Urinary bladder (tissue), 3 donors: ENCODE measurements at regions not wholly inside any gene's neighbourhood (a gene's known extent, or its start where the extent isn't known, plus 50 kb on each side); places are given as distances from the start of the nearest gene placed in this dataset.

Experiments used
- DNase-seq: peaks from one replicate; pipeline ENCODE4 v3.0.0-alpha.2; 2015; ENCODE audit errors: extremely low spot score
- H3K27ac ChIP-seq: one replicate; pipeline ENCODE4 v1.5.1; 2013; ENCODE audit warnings: low read depth, mild to moderate bottlenecking, moderate library complexity
- H3K36me3 ChIP-seq: one replicate; pipeline ENCODE4 v1.6.1; 2013; ENCODE audit warnings: mild to moderate bottlenecking, moderate library complexity; ENCODE audit not compliant: insufficient read depth
- H3K4me1 ChIP-seq: one replicate; pipeline ENCODE4 v1.6.1; 2013; ENCODE audit warnings: mild to moderate bottlenecking, moderate library complexity; ENCODE audit not compliant: insufficient read depth
- H3K4me3 ChIP-seq: one replicate; pipeline ENCODE4 v1.5.1; 2013; ENCODE audit warnings: low read depth, low read length
- WGBS: extraction: QIAGEN DNeasy Blood & Tissue Kit; methylation state at CpG from one replicate; pipeline ENCODE4 v1.1.7; 2013; 5-methylcytosine and 5-hydroxymethylcytosine counted together
- donor health status: healthy with polysubstance abuse.
- donor health status: healthy.

DNA sequence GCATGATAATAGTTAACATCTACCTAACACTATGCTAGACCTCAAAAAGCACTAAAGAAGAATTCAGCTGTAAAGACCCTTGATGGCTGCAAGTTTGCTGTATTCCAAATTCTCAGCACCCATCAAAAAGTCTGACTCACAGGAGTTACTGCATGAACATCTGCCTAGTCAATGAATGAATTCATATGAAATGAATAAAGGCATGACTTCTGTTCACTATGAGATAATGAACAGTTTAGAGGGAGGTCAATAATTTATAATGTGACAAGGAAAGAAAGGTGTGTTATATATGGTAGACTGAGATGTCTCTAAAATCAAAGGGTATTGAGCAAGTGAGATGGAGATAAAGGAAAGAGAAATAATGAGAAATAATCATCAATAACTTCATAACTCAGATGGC lies 508.2 kb upstream of the TGFBR2 start:
- H3K36me3 ChIP-seq = no peaks in the 10 kb centered on the region
- no peak for DNase-seq
- H3K27ac ChIP-seq = no peak overlapping the region
- no peaks in the 10 kb centered on the region for H3K4me1 ChIP-seq
- H3K4me3 ChIP-seq = no peak overlapping the region

DNA sequence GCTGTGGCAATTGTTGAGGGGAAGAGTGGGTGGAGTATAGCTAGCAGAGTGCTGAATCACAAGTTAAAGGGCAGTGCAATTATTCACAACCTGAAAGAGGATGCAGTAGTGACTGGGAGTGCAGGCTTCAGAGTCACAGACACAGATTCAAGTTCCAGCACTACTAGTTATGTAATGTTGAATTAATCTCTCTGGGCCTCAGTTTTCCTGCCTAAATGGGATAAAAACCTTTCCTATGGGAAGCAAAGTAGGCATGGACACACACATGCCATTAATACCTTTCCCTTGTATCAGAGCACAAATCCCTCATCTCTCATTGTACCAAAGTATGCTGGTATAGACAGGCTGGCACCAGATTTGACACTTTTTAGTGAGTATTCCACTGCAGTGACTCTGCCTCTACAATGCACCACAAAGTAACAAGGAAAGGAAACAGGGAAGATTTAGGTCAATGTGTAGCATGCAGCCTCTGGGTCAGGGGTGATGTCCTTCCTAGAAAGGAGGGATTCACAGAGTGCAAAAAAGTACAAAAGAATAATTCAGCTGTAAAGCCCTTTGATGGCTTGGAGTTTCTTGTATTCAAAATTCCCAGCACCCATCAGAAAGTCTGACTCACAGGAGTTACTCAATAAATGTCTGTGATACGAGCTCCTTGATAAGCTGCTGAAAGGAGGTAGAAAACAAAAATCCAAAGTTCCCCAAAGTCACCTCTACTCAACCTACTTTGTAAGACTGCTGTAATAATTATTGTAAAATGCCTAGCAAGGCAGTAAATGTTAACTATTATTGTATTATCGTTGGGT lies 507.5 kb upstream of the TGFBR2 start:
- H3K4me3 ChIP-seq = no peak overlapping the region

DNA sequence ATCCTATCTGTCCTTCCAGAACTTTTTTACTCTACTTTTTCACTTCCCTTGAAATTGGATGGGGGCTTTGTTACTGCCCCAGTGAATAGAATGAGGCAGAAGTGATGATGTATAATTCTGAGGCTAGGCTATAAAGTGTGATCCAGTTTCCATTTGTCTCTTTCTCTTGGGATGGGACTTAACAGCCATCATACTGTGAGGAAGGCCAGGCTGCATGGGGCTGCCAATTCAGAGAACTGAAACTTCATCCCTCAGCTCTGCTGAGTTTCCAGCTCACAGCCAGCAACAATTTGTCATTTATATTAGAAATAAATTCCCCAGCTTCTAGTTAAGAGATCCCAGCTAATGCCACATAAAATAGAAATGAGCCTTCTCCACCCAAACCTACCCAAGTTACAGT lies 504.0 kb upstream of the TGFBR2 start:
- DNase-seq = no peak
- no peak overlapping the region for H3K4me3 ChIP-seq
- no peaks in the 10 kb centered on the region for H3K36me3 ChIP-seq
- no peaks in the 10 kb centered on the region for H3K4me1 ChIP-seq
- H3K27ac ChIP-seq = no peak overlapping the region

More for the DNA sequence above, 507.5 kb upstream of the TGFBR2 start:
- Histone ChIP-seq H3K36me3 (no peaks in the 10 kb centered on the region), H3K27ac (no peak overlapping the region), H3K4me1 (no peaks in the 10 kb centered on the region)
- no peak for DNase-seq
- WGBS = 52% methylated on average over 2 of the region's 2 CpGs

DNA sequence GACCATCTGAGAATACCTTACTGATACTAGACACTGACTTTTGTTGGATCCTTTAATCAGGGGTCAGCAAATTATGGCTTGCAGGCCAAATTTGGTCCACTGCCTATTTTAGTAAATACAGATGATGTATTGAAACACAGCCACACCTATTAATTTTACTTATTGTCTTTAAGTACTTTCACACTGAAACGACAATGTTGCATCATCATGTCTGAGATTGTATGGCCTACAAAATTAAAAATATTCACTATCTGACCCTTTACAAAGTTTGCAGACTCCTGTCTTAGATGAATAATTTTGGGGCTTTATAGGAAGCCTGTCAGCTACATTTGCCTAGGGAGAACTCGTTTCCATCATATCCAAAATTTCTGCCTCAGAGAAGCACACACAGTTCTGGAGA lies 503.2 kb upstream of the TGFBR2 start:
- H3K4me1 ChIP-seq = no peaks in the 10 kb centered on the region
- no peak overlapping the region for H3K4me3 ChIP-seq
- no peak overlapping the region for H3K27ac ChIP-seq
- 62% methylated on average over 2 of the region's 2 CpGs for WGBS
- no peak for DNase-seq
- no peaks in the 10 kb centered on the region for H3K36me3 ChIP-seq

DNA sequence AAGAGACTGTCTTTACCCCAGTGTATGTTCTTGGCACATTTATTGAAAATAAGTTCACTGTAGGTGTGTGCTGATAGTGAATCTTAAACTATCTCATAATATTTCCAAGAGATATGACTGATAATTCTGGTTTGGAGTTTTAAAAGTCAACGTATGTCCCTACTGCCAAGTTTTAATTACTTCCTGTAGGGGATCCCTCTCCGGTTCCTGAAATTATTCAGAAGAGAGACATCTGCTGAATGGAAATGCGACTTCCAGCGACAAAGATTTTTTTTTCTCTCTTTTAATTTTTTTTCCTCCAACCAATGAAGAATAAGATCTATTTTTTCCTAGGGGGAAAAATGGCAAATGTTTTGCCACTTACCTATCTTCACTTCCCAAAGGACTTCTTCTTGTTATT lies 498.9 kb upstream of the TGFBR2 start:
- DNase-seq = no peak
- no peak overlapping the region for H3K4me3 ChIP-seq
- WGBS = 48% methylated on average over 4 of the region's 4 CpGs

DNA sequence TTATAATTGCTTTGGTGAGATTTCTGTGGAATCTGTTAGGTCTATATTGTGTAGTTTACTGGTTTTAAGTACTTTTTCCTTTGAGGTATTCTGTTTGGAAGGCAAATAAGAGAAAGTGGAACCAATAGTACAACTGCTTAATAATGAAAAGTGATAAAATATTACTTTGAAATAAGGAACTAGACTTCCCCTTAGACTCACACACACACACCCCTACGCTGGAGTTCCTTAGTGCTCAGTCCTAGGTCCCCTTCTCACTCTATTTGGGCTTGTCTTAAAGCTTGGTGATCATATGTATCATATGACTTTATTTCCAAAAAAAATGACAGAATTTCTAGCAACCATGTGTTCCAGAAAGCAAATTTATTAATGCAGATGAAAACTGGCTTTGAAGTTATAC lies 494.0 kb upstream of the TGFBR2 start:
- no peaks in the 10 kb centered on the region for H3K4me1 ChIP-seq
- H3K4me3 ChIP-seq = no peak overlapping the region
- 76% methylated on average over 1 of the region's 1 CpG for WGBS
- no peak for DNase-seq
- H3K27ac ChIP-seq = no peak overlapping the region
- peaks cover 1% of the 10 kb centered on the region for H3K36me3 ChIP-seq

More for the DNA sequence above, 498.9 kb upstream of the TGFBR2 start:
- Histone ChIP-seq H3K36me3 (peaks cover 1% of the 10 kb centered on the region), H3K27ac (no peak overlapping the region), H3K4me1 (no peaks in the 10 kb centered on the region)

DNA sequence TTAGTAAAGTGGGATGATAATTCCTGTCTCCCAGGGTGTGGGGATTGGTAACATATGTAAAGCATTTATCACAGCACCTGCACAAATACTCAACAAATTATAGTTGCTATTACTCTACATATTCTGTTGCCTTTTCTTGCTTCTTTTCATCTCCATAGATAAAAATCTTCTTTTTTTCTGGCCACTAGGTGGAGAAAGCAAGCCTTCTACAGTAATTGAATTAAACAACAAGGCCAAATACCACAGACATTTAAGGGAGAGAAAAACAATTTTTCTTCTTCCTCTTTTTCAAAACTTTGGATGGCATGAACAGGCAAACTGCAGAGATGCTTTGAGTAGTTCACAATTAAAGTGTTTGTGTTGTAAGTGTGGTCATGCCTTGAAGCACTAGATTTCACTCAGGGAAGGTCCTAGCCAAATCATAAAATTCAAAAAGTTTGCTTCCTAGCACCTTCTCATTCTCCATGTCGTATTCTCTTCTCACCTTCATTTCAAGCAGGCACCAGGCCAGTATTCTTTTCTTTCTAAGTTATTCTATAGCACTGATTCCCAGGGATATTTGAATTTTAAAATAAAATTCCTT lies 493.4 kb upstream of the TGFBR2 start:
- peaks cover 1% of the 10 kb centered on the region for H3K36me3 ChIP-seq
- H3K4me3 ChIP-seq = no peak overlapping the region
- H3K4me1 ChIP-seq = no peaks in the 10 kb centered on the region
- no peak for DNase-seq
- WGBS = 23% methylated on average over 1 of the region's 1 CpG
- no peak overlapping the region for H3K27ac ChIP-seq

DNA sequence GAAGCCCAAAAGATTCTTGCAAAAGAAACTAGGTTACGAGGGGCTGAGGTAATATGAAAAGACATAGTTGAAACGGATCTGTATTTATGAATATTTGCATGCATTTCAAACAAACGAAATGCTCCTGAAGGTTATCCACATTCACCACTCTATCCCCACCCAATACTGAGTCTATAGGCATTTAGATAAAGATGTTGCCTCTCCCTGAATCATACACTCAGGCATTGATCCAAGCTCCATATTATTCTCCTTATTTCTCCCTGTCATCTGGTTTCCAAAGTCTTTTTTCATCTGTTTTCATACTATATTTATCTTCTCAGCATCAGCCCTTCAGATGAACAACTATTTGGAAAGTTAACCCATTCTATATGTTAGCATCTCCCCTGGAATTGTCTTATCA lies 492.5 kb upstream of the TGFBR2 start:
- Histone ChIP-seq H3K4me1 (no peaks in the 10 kb centered on the region), H3K36me3 (peaks cover 1% of the 10 kb centered on the region), H3K4me3 (no peak overlapping the region), H3K27ac (no peak overlapping the region)
- 90% methylated on average over 3 of the region's 3 CpGs for WGBS
- no peak for DNase-seq

DNA sequence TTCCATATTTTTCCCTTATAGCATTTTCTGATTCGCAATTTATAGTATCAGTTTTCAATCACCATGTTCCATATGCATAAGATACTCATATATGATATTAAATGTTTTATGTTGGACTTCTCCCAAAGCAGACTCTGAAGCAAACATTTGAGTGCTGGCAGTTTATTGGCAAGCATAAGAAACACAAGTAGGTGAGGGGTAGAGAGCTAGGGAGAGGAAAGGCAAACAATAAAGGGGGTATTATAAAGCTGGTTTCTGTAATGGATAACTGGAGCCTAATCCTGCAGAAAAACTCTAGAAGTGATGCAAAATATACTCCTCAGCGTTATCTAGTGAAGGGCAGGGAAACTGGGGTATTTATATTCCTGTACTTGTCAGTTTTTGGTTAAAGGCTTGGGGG lies 491.5 kb upstream of the TGFBR2 start:
- DNase-seq = no peak
- Histone ChIP-seq H3K27ac (no peak overlapping the region), H3K36me3 (no peaks in the 10 kb centered on the region), H3K4me3 (no peak overlapping the region), H3K4me1 (no peaks in the 10 kb centered on the region)
- WGBS = 78% methylated on average over 2 of the region's 2 CpGs

DNA sequence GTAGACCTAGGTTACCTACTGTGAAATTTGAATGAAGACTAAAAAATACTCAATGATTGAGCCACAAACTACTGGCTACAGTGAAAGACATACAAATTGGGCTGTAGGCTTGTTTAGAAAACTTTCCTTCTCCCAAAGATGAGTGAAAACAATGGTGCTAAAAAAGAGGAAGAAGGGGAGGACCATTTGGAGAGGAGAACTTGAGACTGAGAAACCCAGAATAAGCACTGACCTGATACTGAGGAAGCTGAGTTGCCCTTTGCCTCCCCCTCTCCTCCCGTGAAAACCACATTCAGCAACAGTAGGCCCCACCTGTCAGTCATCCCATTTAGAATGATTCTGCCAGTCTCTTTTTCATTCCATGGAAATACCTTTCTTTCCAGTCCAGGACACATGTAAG lies 484.0 kb upstream of the TGFBR2 start:
- no peaks in the 10 kb centered on the region for H3K36me3 ChIP-seq
- H3K4me1 ChIP-seq = no peaks in the 10 kb centered on the region
- DNase-seq = no peak
- H3K4me3 ChIP-seq = no peak overlapping the region
- WGBS = 72% methylated on average over 1 of the region's 1 CpG
- H3K27ac ChIP-seq = no peak overlapping the region

DNA sequence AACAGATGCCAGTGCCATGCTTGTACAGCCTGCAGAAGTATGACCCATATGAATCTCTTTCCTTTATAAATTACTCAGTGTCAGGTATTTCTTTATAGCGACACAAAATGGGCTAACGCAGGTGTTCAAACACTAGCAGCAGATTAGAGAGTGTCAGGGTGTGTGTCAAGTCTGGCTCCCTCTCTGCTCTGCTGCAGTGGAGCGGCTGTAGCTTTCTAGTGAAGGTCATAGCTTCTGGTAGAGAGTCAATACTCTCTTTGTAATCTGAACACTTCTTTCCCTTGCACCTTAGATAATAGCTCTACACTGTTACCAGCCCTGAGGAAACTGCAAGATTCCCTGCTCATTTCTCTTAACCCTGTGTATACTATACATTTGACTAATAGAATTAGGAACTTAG lies 483.2 kb upstream of the TGFBR2 start:
- Histone ChIP-seq H3K36me3 (no peaks in the 10 kb centered on the region), H3K27ac (no peak overlapping the region), H3K4me3 (no peak overlapping the region), H3K4me1 (no peaks in the 10 kb centered on the region)
- no peak for DNase-seq
- 98% methylated on average over 3 of the region's 3 CpGs for WGBS

DNA sequence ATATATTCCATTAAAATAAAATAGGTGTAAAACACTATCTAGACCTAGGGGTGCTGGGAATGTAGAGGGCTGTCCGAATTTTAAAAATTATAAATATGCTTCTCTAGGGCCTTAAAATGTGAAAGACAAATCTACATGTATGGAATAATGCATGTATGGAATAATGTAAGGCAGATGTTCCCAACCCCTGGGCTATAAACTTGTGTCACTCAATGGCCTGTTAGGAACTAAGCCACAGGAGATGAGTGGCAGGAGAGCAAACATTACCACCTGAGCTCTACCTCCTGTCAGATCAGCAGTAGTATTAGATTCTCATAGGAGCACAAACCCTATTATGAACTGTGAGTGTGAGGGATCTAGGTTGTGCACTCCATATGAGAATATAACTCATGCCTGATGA lies 482.6 kb upstream of the TGFBR2 start:
- Histone ChIP-seq H3K36me3 (no peaks in the 10 kb centered on the region), H3K27ac (no peak overlapping the region), H3K4me3 (no peak overlapping the region), H3K4me1 (no peaks in the 10 kb centered on the region)
- DNase-seq = no peak
- 97% methylated on average over 1 of the region's 1 CpG for WGBS

DNA sequence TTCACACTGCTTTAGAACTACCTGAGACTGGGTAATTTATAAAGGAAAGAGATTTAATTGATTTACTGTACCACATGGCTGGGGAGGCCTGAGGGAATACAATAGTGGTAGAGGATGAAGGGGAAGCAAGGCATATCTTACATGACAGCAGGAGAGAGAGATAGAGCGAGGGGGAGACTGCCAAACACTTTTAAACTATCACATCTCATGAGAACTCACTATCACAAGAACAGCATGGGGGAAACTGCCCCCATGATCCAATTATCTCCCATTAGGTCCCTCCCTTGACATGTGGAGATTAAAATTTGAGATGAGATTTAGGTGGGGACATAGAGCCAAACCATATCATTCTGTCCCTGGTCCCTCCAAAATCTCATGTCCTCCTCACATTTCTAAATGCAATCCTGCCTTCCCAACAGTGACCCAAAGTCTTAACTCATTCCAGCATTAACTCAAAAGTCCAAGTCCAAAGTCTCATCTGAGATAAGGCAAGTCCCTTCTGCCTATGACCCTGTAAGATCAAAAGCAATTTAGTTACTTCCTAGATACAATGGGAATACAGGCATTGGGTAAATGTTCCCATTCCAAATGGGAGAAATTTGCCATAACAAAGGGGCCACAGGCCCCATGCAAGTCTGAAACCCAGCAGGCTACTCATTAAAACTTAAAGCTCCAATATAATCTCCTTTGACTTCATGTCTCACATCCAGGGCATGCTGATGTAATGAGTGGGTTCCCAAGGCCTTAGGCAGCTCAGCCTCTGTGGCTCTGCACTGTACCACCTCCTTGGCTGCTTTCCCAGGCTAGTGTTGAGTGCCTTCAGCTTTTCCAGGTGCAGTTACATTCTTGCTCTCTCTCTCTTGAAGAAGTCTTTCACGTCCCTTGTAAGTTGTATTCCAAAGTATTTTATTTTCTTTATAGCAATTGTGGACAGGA lies 481.7 kb upstream of the TGFBR2 start:
- H3K36me3 ChIP-seq = no peaks in the 10 kb centered on the region
- no peaks in the 10 kb centered on the region for H3K4me1 ChIP-seq
- H3K27ac ChIP-seq = no peak overlapping the region
- DNase-seq = no peak
- 70% methylated on average over 2 of the region's 2 CpGs for WGBS
- H3K4me3 ChIP-seq = no peak overlapping the region

DNA sequence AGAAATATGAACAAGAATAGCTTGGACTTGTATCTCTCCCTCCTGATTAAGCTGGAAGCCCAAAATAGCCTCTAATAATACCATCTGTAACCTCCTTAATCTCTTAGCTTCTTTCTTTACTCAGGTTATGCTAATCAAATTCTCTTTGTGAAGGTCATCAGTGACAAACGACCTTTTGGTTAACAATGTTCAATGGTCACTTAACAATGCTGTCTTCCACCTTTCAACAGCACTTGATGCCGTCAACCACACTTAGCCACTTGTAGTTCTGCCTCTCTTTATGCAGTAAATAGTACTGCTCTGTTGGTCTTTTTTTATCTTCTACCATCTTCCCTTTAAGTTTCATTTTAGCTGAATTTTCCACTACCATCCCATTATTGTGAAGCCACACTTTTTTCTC lies 476.6 kb upstream of the TGFBR2 start:
- H3K36me3 ChIP-seq = no peaks in the 10 kb centered on the region
- WGBS = 79% methylated on average over 2 of the region's 2 CpGs
- no peak overlapping the region for H3K4me3 ChIP-seq
- DNase-seq = no peak
- no peak overlapping the region for H3K27ac ChIP-seq
- H3K4me1 ChIP-seq = no peaks in the 10 kb centered on the region
